Thyroid gland (tissue), 4 donors: ENCODE measurements at regions not wholly inside any gene's neighbourhood (a gene's known extent, or its start where the extent isn't known, plus 50 kb on each side); places are given as distances from the start of the nearest gene placed in this dataset.

Experiments
- POLR2A ChIP-seq, 2 donors: fragments of 450-650 bp; IDR thresholded peaks; one replicate each; pipeline ENCODE4 v1.6.1; 2017; ENCODE audit warnings: antibody characterized with exemption in 2 of 2, mild to moderate bottlenecking in 2 of 2, moderate library complexity in 1 of 2
- TF ChIP-seq, protein P1 (sequence below), 6 experiments: fragments of 200-600 bp in 3 of 6; fragments of 450-650 bp in 3 of 6; sonication (generic) in 3 of 6; IDR thresholded peaks; one replicate each; pipeline ENCODE4 v1.5.1; 2016 to 2019; ENCODE audit warnings: antibody characterized with exemption in 6 of 6, mild to moderate bottlenecking in 2 of 6, inconsistent platforms in 1 of 6, moderate library complexity in 1 of 6

DNA sequence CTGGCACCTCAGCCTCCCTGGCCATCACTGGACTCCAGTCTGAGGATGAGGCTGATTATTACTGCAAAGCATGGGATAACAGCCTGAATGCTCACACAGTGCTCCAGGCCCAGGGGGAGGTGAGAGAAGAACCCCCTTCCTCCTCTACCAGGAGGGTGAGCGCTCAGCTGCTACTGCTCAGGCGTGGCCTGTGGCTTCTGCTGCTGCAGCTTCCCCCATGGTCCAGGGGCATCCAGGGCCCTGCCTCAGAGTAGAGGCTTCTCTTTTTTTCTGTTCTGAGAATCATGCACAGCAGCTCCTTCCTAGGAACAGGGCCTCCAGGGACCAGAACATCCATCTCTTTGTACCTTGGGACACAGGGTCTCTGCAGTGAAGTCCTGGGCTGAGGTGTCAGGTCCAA is 83.1 kb downstream of the VPREB1 start:
- TF ChIP-seq, protein P1, sequence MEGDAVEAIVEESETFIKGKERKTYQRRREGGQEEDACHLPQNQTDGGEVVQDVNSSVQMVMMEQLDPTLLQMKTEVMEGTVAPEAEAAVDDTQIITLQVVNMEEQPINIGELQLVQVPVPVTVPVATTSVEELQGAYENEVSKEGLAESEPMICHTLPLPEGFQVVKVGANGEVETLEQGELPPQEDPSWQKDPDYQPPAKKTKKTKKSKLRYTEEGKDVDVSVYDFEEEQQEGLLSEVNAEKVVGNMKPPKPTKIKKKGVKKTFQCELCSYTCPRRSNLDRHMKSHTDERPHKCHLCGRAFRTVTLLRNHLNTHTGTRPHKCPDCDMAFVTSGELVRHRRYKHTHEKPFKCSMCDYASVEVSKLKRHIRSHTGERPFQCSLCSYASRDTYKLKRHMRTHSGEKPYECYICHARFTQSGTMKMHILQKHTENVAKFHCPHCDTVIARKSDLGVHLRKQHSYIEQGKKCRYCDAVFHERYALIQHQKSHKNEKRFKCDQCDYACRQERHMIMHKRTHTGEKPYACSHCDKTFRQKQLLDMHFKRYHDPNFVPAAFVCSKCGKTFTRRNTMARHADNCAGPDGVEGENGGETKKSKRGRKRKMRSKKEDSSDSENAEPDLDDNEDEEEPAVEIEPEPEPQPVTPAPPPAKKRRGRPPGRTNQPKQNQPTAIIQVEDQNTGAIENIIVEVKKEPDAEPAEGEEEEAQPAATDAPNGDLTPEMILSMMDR (IDR thresholded peaks at IDR 0.05), result no peak
- no peak for TF ChIP-seq POLR2A (IDR thresholded peaks at IDR 0.05)
